IMR-90 (cell line): ENCODE measurements at regions not wholly inside any gene's neighbourhood (a gene's known extent, or its start where the extent isn't known, plus 50 kb on each side); places are given as distances from the start of the nearest gene placed in this dataset.

Experiments used
- ATAC-seq: fragments of 200-7000 bp; cut with Tn5 transposase; 2 replicates; pipeline ENCODE4 v1.9.1; 2020; ENCODE audit warnings: low read depth, mild to moderate bottlenecking, moderate library complexity
- BruUV-seq: library from RNA; stranded (reverse); fragments of 400-500 nt; replicated peaks from 2 replicates; lab custom pipeline; 2021; lab: Mats Ljungman, UMichigan
- CTCF ChIA-PET: fragments of 300-600 bp; formaldehyde crosslinking; extraction: SDS; loops from one replicate; lab custom pipeline; 2021; ENCODE audit warnings: antibody characterized with exemption; lab: Yijun Ruan, JAX
- POLR2A ChIA-PET: fragments of 300-600 bp; sonication (Branson Sonifier 250); formaldehyde crosslinking; loops from one replicate; lab custom pipeline; 2022; ENCODE audit warnings: antibody characterized with exemption; ENCODE audit not compliant: unreplicated experiment; lab: Charles Lee
- DNase-seq: peaks from one replicate; pipeline ENCODE4 v3.0.0; 2013
- H2AFZ ChIP-seq: replicated peaks from 2 replicates; pipeline ENCODE3; 2013; ENCODE audit warnings: low read length, mild to moderate bottlenecking; ENCODE audit not compliant: poor library complexity
- H2AK5ac ChIP-seq: 2 replicates; pipeline ENCODE4 v1.6.1; 2013; ENCODE audit warnings: low read depth, low read length, inconsistent platforms
- H2AK9ac ChIP-seq: replicated peaks from 2 replicates; pipeline ENCODE3; 2013; ENCODE audit warnings: mild to moderate bottlenecking, low read depth, low read length, moderate library complexity; ENCODE audit not compliant: poor library complexity
- H2BK120ac ChIP-seq: 2 replicates; pipeline ENCODE4 v1.6.1; 2013; ENCODE audit warnings: low read depth, low read length, inconsistent platforms
- H2BK15ac ChIP-seq: 3 replicates; pipeline ENCODE4 v1.6.1; 2013; ENCODE audit warnings: low read depth, low read length, inconsistent platforms
- H2BK20ac ChIP-seq: 2 replicates; pipeline ENCODE4 v1.6.1; 2013; ENCODE audit warnings: low read depth, mild to moderate bottlenecking, inconsistent platforms, low read length, moderate library complexity
- H2BK5ac ChIP-seq: 2 replicates; pipeline ENCODE4 v1.6.1; 2013; ENCODE audit warnings: mild to moderate bottlenecking, low read depth, low read length, inconsistent platforms; ENCODE audit not compliant: poor library complexity, severe bottlenecking
- H3K14ac ChIP-seq: replicated peaks from 2 replicates; pipeline ENCODE4 v1.6.1; 2013; ENCODE audit warnings: low read depth, low read length, inconsistent platforms
- H3K18ac ChIP-seq: 2 replicates; pipeline ENCODE4 v1.6.1; 2013; ENCODE audit warnings: low read depth, low read length, control low read depth
- H3K23ac ChIP-seq: 2 replicates; pipeline ENCODE4 v1.6.1; 2013; ENCODE audit warnings: low read depth, low read length, inconsistent platforms
- H3K27ac ChIP-seq: 2 replicates; pipeline ENCODE4 v1.5.1; 2013; ENCODE audit warnings: mild to moderate bottlenecking, control low read depth, low read length; ENCODE audit not compliant: insufficient read depth
- H3K27me3 ChIP-seq: 2 replicates; pipeline ENCODE4 v1.6.1; 2013; ENCODE audit warnings: low read length; ENCODE audit not compliant: control insufficient read depth, insufficient read depth
- H3K36me3 ChIP-seq: 2 replicates; pipeline ENCODE4 v1.6.1; 2013; ENCODE audit warnings: low read length, mixed read lengths; ENCODE audit not compliant: control insufficient read depth, insufficient read depth
- H3K4ac ChIP-seq: 2 replicates; pipeline ENCODE4 v1.6.1; 2013; ENCODE audit warnings: low read depth, low read length, inconsistent platforms
- H3K4me1 ChIP-seq: 2 replicates; pipeline ENCODE4 v1.6.1; 2013; ENCODE audit warnings: low read length, mixed read lengths; ENCODE audit not compliant: control insufficient read depth, insufficient read depth
- H3K4me2 ChIP-seq: 2 replicates; pipeline ENCODE4 v1.6.1; 2013; ENCODE audit warnings: low read depth, mild to moderate bottlenecking, control low read depth, low read length, moderate library complexity
- H3K4me3 ChIP-seq: 2 replicates; pipeline ENCODE4 v1.5.1; 2013; ENCODE audit warnings: low read depth, mild to moderate bottlenecking, control low read depth, low read length, moderate library complexity; ENCODE audit not compliant: insufficient read depth
- H3K56ac ChIP-seq: 2 replicates; pipeline ENCODE4 v1.6.1; 2013; ENCODE audit warnings: low read length, inconsistent platforms; ENCODE audit not compliant: insufficient read depth; ENCODE audit errors: extremely low read depth
- H3K79me1 ChIP-seq, 2 experiments: 2 replicates each; pipeline ENCODE4 v1.6.1; 2013; ENCODE audit warnings: low read length in 2 of 2, inconsistent platforms in 1 of 2, low read depth in 1 of 2
- H3K9ac ChIP-seq: 2 replicates; pipeline ENCODE4 v1.6.1; 2013; ENCODE audit warnings: low read depth, low read length, control low read depth
- H3K9me1 ChIP-seq: 2 replicates; pipeline ENCODE4 v1.6.1; 2013; ENCODE audit warnings: low read length, inconsistent platforms; ENCODE audit not compliant: insufficient read depth
- H3K9me3 ChIP-seq: 2 replicates; pipeline ENCODE4 v1.6.1; 2013; ENCODE audit warnings: low read length; ENCODE audit not compliant: control insufficient read depth, insufficient read depth
- H4K20me1 ChIP-seq: 2 replicates; pipeline ENCODE4 v1.6.1; 2013; ENCODE audit warnings: low read length, inconsistent platforms; ENCODE audit not compliant: insufficient read depth
- H4K5ac ChIP-seq: 2 replicates; pipeline ENCODE4 v1.6.1; 2013; ENCODE audit warnings: mild to moderate bottlenecking, low read depth, low read length, control low read depth
- H4K8ac ChIP-seq, 2 experiments: 2 replicates each; pipeline ENCODE4 v1.6.1; 2013; ENCODE audit warnings: low read depth in 2 of 2, low read length in 2 of 2, control low read depth in 1 of 2, inconsistent platforms in 1 of 2
- H4K91ac ChIP-seq: 2 replicates; pipeline ENCODE4 v1.6.1; 2013; ENCODE audit warnings: low read depth, low read length, inconsistent platforms; ENCODE audit not compliant: insufficient read depth
- BHLHE40 ChIP-seq: fragments of 150-350 bp; IDR thresholded peaks from 2 replicates; pipeline ENCODE4 v1.6.1; 2016; ENCODE audit warnings: mild to moderate bottlenecking, low read depth, low read length
- CHD1 ChIP-seq: IDR thresholded peaks from 2 replicates; pipeline ENCODE4 v1.6.1; 2012; ENCODE audit warnings: low read depth, low read length, improper control_type of control experiment
- FOS ChIP-seq: fragments of 150-350 bp; IDR thresholded peaks from 2 replicates; pipeline ENCODE4 v1.6.1; 2016; ENCODE audit warnings: low read depth, low read length
- MAFK ChIP-seq: IDR thresholded peaks from 2 replicates; pipeline ENCODE4 v1.6.1; 2012; ENCODE audit warnings: low read depth, low read length, improper control_type of control experiment
- MAZ ChIP-seq: IDR thresholded peaks from 2 replicates; pipeline ENCODE4 v1.6.1; 2012; ENCODE audit warnings: low read depth, mild to moderate bottlenecking, low read length, improper control_type of control experiment, moderate library complexity, borderline replicate concordance
- MXI1 ChIP-seq: IDR thresholded peaks from 2 replicates; pipeline ENCODE4 v1.6.1; 2012; ENCODE audit warnings: low read depth, mild to moderate bottlenecking, low read length, moderate library complexity, borderline replicate concordance
- NFE2L2 ChIP-seq: fragments of 150-350 bp; IDR thresholded peaks from 2 replicates; pipeline ENCODE4 v1.6.1; 2016; ENCODE audit warnings: low read depth, mild to moderate bottlenecking, low read length
- POLR2A ChIP-seq: IDR thresholded peaks from 2 replicates; pipeline ENCODE4 v1.6.1; 2012; ENCODE audit warnings: mild to moderate bottlenecking, low read depth, low read length
- RCOR1 ChIP-seq: IDR thresholded peaks from 2 replicates; pipeline ENCODE4 v1.6.1; 2012; ENCODE audit warnings: mild to moderate bottlenecking, low read length, improper control_type of control experiment; ENCODE audit not compliant: insufficient replicate concordance
- RFX5 ChIP-seq: IDR thresholded peaks from 2 replicates; pipeline ENCODE4 v1.8.0; 2012; ENCODE audit warnings: low read depth, mild to moderate bottlenecking, low read length, moderate library complexity
- SMC3 ChIP-seq: fragments of 150-350 bp; IDR thresholded peaks from 2 replicates; pipeline ENCODE4 v1.6.1; 2016; ENCODE audit warnings: low read depth, mild to moderate bottlenecking, antibody characterized with exemption, low read length, moderate library complexity
- WGBS, 2 experiments: methylation state at CpG; one replicate each; pipeline versions ENCODE4 v1.1.5 to v1.1.7; 2013; ENCODE audit warnings: missing lambda C conversion rate in 2 of 2; ENCODE audit not compliant: insufficient read length in 1 of 2; ENCODE audit errors: extremely low coverage in 2 of 2; 5-methylcytosine and 5-hydroxymethylcytosine counted together
- dilution Hi-C: fragments of 300-500 bp; cut with HindIII; formaldehyde crosslinking; loops from one replicate; pipeline ENCODE4 v1.14.3; 2018; ENCODE audit warnings: low sequenced_read_pairs; ENCODE audit not compliant: unreplicated experiment
- in situ Hi-C: fragments of 300-500 bp; cut with MboI; formaldehyde crosslinking; loops from 3 replicates; pipeline ENCODE4 v1.14.3; 2019; ENCODE audit warnings: low sequenced_read_pairs, inconsistent platforms, mixed read lengths
- intact Hi-C: fragments of 100-400 bp; cut with micrococcal nuclease; formaldehyde crosslinking; loops from 2 replicates; pipeline ENCODE4 v1.10.0; 2022
- TF ChIP-seq, protein P1 (sequence below): fragments of 150-350 bp; IDR thresholded peaks from 2 replicates; pipeline ENCODE4 v1.6.1; 2016; ENCODE audit warnings: low read depth, mild to moderate bottlenecking, low read length, moderate library complexity, borderline replicate concordance

DNA sequence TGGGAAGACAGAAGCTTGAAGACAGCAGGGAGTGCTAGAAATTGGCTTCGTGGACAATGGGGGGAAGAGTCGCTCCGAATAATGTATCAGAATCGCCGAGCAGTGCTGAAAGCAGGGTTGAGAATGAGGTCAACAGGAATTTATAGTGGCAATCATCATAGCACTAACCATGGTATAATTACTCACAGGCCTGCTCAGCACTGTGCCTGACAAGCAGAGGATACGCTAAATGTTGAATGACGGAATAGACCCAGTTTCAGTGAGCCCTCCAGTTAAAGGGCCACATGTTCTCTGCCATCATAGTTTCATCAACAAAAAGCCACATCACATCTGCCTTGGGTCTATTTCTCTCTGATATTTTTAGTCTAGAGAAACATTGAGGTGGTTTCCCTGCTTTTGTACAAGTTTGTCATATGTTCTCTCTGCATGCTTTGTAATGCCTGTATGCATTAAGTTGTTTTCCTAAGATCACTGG, 130.3 kb upstream of the EGLN3 start:
- Histone ChIP-seq H3K9ac (no peak overlapping the region), H3K14ac (no peak overlapping the region), H3K36me3 (no peaks in the 10 kb centered on the region), H3K27me3 (no peaks in the 10 kb centered on the region; the same call in 1 of the 2 replicates), H3K4me1 (peaks cover 2% of the 10 kb centered on the region; the same call in 1 of the 2 replicates), H3K27ac (no peak overlapping the region), H3K56ac (no peak overlapping the region), H4K20me1 (no peaks in the 10 kb centered on the region), H2AFZ (no peak overlapping the region), H2BK20ac (no peak overlapping the region), H4K91ac (no peak overlapping the region), H2AK5ac (no peak overlapping the region), H2AK9ac (no peak overlapping the region), H3K4me2 (no peak overlapping the region), H3K79me1 (no peaks in the 10 kb centered on the region), H3K4me3 (no peak overlapping the region), H2BK15ac (no peak overlapping the region; the same call in 2 of the 3 replicates), H2BK5ac (no peak overlapping the region), H3K23ac (no peak overlapping the region), H2BK120ac (no peak overlapping the region), H3K9me3 (no peaks in the 10 kb centered on the region), H3K18ac (no peak overlapping the region), H4K8ac (no peak overlapping the region), H3K4ac (no peak overlapping the region), H3K9me1 (no peaks in the 10 kb centered on the region), H4K5ac (no peak overlapping the region)
- ChIA-PET CTCF (interaction anchor here (0.7 kb wide), 1 partner anchor 18 kb away, joined by 3 read pairs; no protein-coding TSS in a partner anchor), POLR2A (no interaction called here)
- ATAC-seq = no peak
- dilution Hi-C loops (no loop called here), in situ Hi-C loops (no loop called here), intact Hi-C loops (no loop called here)
- no TSS peak for BruUV-seq
- DNase-seq = no peak
- WGBS, 2 experiments = no CpG with 5 or more reads among the region's 7 CpGs
- TF ChIP-seq FOS (no peak), MXI1 (no peak), SMC3 (no peak), RCOR1 (no peak), BHLHE40 (no peak), MAZ (no peak), POLR2A (no peak), CHD1 (no peak), RFX5 (no peak), NFE2L2 (no peak), MAFK (no peak)
- TF ChIP-seq, protein P1, sequence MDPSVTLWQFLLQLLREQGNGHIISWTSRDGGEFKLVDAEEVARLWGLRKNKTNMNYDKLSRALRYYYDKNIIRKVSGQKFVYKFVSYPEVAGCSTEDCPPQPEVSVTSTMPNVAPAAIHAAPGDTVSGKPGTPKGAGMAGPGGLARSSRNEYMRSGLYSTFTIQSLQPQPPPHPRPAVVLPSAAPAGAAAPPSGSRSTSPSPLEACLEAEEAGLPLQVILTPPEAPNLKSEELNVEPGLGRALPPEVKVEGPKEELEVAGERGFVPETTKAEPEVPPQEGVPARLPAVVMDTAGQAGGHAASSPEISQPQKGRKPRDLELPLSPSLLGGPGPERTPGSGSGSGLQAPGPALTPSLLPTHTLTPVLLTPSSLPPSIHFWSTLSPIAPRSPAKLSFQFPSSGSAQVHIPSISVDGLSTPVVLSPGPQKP = no peak
